ENCODE measurements at regions not wholly inside any gene's neighbourhood (a gene's known extent, or its start where the extent isn't known, plus 50 kb on each side); places are given as distances from the start of the nearest gene placed in this dataset.

- TF ChIP-seq CTCF (conservative IDR thresholded peaks at IDR 0.05 in 1 of 2, IDR thresholded peaks at IDR 0.05 in 1 of 2; ENCODE audit: low read depth in 1 of 2, low read length in 2 of 2) (no peak), EZH2 (IDR thresholded peaks at IDR 0.05; ENCODE audit: low read length, missing control alignments) (no peak)
Observed at GRCh38 chr15:70385052-70385451, 287.3 kb upstream of the TLE3 start.
